ENCODE measurements at regions not wholly inside any gene's neighbourhood (a gene's known extent, or its start where the extent isn't known, plus 50 kb on each side); places are given as distances from the start of the nearest gene placed in this dataset.
A peak's percentile ranks its signal among the peaks of the same experiment; 100 is the strongest.
"Not testable (repeated sequence)": the region's sequence is repeated elsewhere in the genome, so short reads cannot be mapped to it uniquely, and the experiment has no call there.

- no peak for DNase-seq
These were observed 102.7 kb upstream of the ARHGAP42 start for GRCh38 chr11:100584201-100584985.

DNA sequence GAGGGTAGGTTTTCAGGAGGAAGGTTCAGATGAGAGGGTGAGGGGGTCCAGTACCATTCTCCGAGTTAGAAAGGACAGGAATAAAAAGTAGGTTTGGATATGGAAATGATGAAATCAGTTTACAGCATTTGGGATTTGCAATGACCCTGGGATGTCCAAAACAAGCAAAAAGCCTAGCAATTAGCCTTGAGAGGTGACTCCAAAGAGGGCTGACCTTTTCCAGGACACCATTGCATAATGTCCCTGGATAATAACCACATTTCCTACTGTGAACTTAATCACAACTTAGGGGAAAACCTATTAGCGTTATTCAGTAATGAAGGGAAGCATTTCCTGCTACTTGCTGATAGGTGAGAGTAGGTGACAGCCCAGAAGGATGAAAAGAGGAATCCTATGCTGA, 101.4 kb upstream of the ARHGAP42 start:
- DNase-seq = no peak

- DNase-seq = no peak
These were observed 100.6 kb upstream of the ARHGAP42 start for GRCh38 chr11:100586361-100587101.

DNA sequence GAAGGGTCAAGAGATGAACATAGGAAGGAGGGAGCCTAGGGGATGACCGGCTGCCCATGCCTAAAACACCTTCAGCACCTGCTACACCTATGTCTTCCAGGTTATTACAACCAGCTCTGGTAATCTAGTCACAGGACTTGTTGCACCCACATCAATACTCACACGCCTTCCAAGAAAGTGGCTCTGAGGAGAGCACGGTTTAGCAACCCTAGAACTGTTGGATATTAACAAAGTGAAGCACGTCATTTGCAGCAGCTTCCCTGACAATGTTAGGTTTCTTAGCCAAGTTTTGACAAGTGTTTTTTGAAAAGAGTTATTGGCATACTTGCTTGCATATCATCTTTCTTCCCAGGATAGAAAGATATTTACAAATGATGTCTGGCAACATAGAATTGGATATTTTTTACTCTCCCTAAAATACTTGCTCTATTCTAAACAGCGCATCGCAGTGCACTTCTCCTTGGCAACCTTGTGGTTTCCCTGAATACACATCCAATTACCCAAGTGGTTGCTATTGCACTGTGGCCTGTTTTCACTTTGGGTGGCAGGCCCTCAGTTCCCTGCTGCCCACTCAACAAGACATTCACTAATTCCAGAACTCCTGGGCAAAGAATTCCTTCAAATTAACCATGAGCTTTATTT, 94.3 kb upstream of the ARHGAP42 start:
- no peak for DNase-seq

GRCh38 chr11:100593291-100593690, 93.8 kb upstream of the ARHGAP42 start:
- no peak for DNase-seq

- DNase-seq = no peak
These were observed 92.8 kb upstream of the ARHGAP42 start for GRCh38 chr11:100594320-100594719.

DNA sequence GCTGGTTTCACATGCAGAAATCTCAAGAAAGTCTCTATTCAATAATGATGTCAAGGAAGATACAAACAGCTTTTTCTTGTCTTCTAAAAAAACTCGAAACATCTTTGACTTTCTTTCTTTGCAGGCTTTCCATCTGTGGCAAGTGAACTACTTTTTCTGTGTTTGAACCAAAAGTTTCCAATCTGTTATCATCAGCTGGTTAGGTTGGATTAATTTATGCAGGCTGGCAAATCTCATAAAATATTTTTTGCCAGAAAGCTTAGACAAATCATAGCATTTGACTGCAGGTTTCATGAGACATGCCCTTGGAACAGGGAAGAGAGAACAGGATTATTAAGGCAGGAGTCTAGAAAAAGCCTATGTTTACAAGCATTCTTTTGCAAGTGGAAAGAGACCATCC, 86.1 kb upstream of the ARHGAP42 start:
- DNase-seq = no peak

DNA sequence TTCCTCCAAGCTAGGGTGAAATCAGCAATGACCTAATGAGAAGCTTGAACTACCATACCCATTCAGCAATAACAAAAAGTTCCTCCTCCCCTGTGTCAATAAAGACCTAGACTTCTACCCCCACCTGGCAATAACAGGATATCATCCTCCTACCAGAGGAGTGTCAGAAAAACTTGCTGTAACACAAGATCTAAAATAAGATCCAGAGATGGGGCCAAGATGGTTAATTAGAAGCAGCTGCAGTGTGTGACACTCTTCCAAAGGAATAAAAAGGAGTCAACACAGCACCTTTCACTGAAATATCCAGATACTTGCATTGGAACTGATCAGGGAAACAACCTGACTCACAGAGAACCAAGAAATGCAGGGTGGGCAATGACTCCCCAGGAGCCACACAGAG, 84.4 kb upstream of the ARHGAP42 start:
- no peak for DNase-seq

GRCh38 chr11:100607761-100608160, 79.3 kb upstream of the ARHGAP42 start:
- not testable (repeated sequence) for DNase-seq

DNA sequence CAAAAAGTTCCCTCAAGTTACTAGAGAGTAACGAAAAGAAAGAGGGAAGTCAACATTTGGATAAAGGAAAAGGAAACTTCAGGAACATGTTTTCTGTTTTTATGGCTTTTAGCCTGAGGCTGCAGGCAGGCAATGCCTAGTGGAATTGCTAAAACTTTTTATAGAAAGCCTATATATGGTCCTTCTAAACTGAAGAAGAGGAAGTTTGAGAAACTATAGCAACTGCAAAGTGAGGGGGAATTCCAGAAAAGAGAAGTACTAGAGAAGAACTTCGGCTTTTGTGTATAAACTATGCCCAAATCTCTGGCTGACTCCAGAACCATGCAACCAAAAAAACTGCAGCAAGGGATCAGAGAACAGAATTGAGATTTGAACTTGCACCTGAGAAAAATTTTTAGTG, 74.3 kb upstream of the ARHGAP42 start:
- DNase-seq = peak; percentile 77

DNA sequence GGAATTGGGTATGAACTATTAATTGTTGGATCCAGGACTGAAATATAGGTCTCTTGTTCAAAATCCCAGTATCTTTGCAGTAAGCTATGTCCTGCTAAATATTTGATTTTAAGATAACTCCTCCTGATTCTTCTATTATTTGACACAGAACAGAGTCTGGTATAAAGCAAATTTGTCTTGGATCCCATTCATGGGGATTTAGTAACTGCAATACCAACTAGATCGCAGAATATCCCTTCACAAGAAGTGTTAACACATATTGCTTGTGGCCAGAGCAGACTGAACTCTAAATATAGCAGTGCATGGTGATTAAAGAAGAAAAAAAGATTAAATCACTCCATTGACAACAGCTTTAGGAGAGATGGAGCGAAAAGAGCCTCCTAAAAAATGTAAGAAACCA, 68.2 kb upstream of the ARHGAP42 start:
- DNase-seq = no peak

GRCh38 chr11:100619484-100619883, 67.6 kb upstream of the ARHGAP42 start:
- DNase-seq = no peak

DNA sequence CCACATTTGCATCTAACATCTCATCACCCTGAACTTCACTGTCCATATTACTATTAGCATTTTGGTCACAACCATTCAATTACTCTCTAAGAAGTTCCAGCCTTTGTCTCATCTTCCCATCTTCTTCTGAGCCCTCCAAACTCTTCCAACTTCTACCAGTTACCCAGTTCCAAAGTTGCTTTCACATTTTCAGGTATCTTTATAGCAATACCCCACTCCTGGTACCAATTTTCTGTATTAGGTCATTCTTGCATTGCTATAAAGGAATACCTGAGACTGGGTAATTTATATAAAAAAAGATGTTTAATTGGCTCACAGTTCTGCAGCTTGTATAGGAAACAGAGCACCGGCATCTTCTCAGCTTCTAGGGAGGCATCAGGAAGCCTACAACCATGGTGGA, 64.7 kb upstream of the ARHGAP42 start:
- DNase-seq = no peak

DNA sequence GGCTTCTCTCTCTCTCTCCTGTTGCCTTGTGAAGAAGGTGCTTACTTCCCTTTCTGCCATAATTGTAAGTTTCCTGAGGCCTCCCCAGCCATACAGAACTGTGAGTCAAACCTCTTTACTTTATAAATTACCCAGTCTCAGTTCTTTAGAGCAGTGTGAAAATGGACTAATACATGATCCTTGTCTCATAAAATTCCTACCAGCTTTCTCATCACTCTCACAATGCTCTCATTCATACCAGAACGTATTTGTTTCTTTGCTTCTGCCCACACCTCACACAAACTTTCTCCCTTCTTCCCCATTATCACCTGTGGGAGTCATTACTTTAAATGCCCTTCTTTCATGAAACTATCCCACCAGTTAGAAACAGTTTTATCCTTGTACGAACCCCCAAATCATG, 62.7 kb upstream of the ARHGAP42 start:
- no peak for DNase-seq

DNA sequence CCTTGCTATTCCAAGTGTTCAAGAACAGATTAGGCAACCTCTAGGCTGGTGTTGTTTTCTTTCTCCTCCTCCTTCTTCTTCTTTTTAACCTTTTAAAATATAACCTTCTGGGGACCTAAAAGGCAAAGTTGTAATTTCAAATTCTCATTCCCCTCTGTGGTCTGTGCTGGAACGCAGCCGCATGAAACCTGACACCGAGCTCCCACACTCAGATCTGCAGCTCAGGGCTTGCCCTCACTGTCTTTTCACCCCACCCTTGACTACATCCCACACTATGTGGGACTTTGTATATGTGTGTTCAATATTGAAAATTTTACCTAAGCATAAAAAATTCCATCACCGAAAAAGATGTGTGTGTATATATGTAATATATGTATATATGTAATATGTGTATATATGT, 62.0 kb upstream of the ARHGAP42 start:
- no peak for DNase-seq

DNA sequence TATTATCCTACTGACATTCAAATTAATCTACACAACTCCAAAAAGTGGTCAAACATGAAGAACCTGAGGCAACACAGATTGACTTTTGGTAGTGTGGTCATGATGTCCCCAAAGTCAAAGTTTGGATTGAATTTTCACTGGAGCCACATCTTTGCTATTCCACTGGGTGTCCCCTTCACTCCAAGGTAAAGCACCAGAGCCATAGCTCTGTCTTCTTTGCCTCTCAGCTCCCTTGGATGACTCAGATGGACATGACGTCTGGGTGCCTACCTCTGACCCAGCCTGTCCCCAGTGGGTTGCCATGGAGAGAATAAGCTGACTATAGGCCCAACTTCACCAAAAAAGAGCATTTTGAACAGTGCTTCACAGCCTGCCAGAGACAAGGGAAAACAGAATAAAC, 57.4 kb upstream of the ARHGAP42 start:
- DNase-seq = no peak

DNA sequence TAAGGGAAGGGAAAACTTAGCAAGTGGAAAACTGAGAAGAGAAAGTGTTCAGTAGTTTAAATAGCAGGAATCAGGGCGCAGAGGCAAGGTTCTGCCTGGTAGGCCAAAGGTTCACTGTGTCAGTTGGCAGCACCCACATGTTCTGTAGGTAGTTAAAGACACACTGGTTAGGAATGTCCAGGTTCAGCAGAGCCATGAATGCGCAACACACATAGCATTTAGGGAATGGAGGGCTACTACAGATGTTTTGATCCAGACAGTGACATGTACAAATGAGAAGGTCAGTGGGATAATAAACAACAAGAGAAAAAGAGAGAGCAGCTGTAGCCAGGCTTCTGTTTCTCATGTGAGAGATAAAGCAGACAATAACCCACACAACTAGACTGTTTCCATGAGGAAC, 56.2 kb upstream of the ARHGAP42 start:
- no peak for DNase-seq

DNA sequence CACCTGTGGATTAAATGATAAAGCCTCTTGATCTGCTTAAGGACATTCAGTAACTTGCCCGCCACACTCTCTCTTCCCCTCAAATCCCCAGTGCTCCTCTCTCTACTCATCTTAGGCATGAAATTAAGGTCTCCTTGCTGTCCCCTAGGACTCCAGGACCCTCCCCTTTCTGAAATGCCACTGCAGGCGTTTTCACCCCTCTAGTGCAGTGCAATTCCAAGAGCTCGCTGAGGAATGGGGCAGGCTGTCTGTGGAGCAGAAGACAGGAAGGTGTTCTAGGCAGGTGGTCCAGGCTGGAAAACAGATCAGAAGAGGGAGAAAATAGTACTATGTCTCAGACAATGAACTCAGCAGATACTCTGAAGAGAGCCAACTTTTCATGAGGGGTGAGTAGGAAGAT, 55.8 kb upstream of the ARHGAP42 start:
- no peak for DNase-seq

- no peak for DNase-seq
These were observed 54.1 kb upstream of the ARHGAP42 start for GRCh38 chr11:100632941-100633452.

DNA sequence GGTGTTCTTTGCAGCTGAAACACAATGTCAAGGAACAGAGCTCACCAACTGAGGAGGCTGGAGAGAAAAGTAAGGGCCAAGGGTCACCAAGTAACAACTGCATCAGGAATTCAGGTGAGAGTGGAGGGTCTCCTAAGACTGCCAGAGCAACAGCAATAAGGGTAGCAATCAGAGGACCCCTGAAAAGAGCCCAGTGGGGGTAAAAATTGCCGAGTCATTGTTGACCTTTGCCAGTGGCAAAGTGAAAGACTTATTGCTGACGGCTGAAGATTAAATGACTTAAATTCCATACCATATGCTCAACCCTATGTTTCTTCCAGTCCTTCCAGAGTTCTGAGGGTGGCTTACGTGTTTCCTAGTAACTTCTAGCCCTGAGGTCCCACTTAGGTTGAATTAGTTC, 51.9 kb upstream of the ARHGAP42 start:
- DNase-seq = no peak

- no peak for DNase-seq
These were observed 50.6 kb upstream of the ARHGAP42 start for GRCh38 chr11:100636536-100636935.

All from MV-4-11 (cell line).